Renal cortical epithelial cell (primary cell): ENCODE measurements at regions not wholly inside any gene's neighbourhood (a gene's known extent, or its start where the extent isn't known, plus 50 kb on each side); places are given as distances from the start of the nearest gene placed in this dataset.

ENCODE experiments used
- DNase-seq: peaks from one replicate; pipeline ENCODE4 v3.0.0-alpha.2; 2011; ENCODE audit warnings: low read depth

DNA sequence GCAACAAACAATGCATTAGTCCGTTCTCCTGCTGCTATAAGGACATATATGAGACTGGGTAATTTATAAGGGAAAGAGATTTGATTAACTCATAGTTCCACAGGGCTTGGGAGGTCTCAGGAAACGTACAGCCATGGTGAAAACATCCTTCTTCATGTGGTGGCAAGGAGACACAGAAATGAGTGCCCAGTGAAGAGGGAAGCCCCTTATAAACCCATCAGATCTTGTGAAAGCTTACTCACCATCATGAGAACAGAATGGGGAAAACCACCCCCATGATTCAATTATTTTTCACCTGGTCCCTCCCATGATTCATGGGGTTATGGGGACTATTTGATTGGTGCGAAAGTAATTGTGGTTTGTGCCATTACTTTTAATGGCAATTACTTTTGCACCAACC, 655.8 kb upstream of the SEMA6A start:
- no peak for DNase-seq

DNA sequence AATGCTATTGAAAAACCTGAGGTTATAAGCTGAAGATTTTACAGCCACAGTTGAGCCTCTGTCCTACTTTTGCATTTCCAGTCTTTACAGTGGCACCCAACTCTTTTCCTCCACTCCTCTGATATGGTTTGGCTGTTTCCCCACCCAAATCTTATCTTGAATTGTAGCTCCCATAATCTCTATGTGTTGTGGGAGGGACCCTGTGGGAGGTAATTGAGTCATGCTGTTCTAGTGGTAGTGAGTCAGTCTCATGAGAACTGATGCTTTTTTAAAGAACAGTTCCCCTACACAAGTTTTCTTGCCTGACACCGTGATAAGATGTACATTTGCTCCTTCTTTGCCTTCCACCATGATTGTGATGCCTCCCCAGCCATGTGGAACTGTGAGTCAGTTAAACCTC, 646.1 kb upstream of the SEMA6A start:
- DNase-seq = peak; percentile 50

DNA sequence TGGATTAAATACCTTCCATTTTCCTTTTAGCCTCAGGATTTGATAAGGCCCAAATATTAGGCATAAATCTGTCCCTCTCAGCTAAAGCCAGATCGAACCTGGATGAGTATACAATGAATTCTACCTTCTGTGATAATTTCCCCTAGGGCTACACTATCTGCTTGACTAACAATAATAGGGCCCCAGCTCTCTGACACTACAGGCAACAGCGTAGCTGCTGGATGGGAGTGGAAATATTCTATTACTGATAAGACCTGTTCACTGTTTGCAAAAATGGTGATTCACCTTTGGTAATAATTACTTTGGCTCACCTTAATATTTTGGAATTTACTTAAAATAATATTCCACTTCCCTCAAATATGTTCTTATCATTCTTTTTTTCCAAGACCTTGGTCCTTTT, 644.2 kb upstream of the SEMA6A start:
- no peak for DNase-seq

DNA sequence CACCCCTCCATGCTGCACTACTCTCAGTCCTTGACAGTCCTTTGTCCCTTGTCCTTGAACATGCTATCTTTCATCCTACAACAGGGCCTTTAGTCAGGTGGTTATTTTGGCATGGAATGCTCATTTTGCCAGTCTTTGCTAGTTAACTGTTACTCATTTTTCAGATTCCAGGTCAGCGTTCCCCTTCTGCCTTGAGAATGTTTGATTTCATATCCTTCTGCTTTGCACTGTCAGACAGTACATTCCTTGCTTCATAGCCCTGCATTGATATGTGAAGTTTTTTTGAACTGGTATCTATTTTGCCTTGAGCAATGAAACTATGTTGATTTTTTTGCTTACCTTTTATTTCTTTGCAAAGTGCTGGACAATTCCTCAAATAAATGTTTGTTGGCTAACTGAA, 638.2 kb upstream of the SEMA6A start:
- peak; percentile 16 for DNase-seq

DNA sequence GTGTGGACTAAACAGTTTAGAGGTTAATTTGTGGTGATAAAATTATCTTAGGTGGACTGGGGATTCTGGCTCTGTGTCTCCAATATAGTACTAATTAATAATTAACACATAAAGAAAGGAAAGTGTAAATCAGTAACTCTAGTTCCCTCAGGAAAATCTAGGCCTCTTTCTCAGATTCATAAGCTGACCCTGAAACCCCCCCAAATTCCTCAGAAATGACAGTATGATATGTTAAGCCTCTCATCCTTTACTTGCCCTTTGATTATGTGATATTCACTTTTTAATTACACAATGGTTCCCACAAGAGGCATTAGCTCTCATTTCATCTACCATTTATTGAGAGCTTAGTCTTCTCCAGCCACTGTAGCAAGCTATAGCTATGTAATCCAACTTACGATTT, 636.2 kb upstream of the SEMA6A start:
- DNase-seq = peak; percentile 63

DNA sequence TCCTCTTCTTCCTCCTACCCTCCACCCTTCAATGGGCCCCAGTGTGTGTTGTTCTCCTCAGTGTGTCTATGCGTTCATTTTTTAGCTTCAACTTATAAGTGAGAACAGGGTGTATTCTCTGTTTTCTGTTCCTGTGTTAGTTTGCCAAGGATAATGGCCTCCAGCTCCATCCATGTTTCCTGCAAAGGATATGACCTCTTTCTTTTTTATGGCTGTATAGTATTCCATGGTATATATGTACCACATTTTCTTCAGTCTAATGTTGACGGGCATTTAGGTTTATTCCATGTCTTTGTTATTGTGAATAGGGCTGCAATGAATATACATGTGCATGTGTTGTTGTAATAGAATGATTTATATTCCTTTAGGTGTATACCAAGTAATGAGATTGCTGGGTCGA, 634.9 kb upstream of the SEMA6A start:
- DNase-seq = no peak

DNA sequence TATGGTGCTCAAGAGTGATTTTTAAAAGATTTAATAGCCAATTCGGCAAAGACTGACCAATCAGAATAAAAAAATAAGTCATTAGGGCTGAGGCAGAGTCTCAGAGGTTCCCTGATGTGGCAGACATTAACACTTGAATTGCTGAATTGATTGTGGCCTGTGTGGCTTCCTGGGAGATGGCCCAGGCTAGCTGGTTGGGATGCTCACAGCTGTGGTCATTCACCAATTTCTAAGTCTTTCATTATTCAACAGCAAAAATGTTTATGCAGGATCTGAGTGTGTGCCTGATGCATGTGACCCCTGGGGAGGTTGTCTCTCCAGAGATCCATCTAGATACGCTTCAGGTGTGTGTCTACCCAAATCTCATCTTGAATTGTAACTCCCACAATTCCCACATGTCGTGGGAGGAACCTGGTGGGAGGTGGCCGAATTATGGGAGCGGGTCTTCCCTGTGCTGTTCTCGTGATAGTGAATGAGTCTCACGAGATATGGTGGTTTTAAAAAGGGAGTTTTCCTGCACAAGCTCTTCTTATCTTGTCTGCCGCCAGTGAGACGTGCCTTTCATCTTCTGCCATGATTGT, 632.6 kb upstream of the SEMA6A start:
- DNase-seq = no peak

DNA sequence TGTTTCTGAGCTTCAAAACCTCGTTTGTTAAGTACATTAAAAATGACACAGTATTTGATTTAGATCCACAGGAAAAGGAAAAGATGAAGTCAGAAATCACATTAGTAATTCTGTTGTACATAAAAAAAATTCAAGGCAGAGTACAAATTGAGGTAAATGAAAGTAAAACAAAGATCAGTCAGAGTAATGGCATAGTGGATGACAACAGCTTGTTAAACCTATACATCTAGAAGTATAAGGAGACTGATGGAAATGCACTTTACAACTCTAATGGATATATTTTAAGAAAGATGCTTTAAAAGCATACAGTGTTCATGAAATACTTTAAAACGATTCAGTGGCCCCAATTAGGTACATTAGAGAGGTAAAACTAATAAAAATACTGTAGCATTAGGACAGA, 631.3 kb upstream of the SEMA6A start:
- no peak for DNase-seq

DNA sequence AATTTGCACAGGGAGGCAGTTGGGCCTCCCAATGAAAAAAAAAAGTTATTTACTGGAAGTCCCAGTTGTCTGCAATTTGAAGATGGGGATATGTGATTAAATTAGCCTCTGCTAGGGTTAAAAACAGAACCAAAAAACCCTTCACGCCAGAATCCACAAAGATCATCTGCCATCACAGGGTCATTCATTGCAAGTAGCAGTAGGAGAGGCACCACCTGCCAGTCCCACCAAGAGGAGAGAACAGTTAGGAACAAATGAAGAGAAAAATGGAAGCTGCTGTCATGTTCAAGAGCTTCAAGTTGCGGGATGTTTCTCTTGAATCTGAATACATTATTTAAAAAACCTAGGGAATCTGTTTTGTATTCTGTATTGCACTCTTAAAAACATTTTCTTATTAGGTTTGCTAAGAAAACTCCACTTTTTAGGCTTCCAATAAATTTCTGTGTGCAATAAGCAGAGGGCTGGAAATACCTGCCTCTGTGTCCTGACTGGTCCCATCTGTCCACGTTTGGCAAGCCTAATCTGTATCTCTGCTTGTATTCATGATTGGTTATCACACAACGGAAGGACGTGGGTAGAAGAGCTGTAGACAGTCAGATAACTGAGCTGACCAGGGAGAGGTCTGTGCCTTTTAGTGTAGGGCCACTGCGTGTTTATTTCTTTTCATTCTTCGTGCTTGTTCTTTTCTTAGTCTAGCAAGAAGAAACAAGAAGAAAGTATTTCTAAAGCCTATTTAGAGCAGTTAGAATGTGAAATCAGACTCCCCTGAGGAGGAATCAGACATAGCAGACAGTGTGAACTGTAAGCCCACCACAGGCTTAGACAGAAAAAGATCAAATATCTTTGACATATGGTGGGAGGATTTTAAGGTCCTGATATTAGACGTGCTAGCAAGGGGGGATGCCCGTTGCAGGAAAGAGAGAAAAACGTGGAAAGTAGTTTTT, 630.6 kb upstream of the SEMA6A start:
- no peak for DNase-seq

DNA sequence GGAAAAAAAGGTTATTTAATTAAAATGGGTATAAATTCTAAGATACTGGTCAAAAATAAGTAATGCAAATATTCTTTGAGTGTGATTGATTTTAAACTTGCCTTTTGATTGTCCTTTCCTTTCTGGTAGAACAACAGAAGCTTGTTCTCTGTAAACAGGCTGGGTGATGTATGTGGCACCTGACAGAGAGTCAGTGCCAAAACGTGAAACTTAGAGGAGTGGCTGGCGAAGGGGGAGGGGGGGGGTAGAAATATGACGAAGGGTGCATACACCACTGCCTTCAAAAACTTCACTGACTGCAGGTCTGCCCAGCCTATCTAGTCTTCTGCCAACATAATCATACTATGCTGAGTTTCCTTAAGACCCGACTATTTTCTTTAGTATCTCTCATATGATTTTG, 629.8 kb upstream of the SEMA6A start:
- DNase-seq = no peak

DNA sequence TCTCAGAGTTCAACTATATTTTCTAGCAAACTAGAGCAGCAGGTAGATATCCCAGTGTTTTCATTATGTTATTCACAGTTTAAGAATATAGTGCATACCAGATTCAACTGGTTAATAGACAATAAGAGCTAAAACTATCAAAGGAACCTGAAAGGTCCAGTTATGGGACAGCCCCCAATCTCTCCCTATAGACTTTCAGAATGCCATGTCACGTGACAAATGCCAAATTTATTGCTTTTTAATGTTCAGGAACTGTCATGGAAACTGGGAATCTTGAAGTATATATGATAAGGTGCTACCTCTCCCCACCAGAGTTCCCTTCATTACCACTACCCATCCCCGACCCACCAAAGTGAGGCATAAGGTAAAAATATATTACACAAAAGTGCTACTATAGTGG, 629.0 kb upstream of the SEMA6A start:
- DNase-seq = no peak

DNA sequence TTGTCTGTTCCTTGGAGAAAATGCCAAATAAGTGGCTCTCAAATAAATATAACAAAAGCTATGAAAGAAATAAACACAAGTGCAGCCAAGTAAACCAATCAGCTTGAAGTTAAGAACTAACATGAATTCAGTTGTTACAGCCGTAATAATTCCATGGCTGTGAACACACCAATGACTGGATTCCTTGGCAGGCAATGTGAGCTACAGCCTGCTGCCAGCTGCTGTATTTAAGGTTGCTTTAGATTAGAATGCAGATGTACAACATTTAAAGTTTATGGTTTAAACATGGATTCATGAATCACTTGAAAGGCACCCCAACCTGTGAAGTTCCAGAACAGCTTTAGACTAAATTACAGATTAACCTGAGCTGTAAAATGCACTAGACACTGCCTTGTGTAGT, 626.4 kb upstream of the SEMA6A start:
- DNase-seq = peak; percentile 22

DNA sequence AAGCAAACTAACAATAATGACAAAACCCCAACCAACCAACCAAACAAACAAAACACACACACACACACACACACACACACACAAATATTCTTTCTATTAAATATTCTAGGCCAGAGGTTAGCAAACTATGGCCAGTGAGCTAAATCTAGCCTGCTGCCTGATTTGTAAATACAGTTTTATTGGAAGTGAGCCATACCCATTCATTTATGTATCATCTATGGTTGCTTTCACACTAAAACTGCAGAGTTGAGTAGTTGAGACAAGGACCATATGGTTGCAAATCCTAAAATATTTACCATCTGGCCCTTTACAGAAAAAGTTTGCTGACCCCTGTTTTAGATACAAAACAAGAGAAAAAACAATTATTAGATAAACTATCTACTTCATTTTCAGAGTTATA, 620.5 kb upstream of the SEMA6A start:
- no peak for DNase-seq

DNA sequence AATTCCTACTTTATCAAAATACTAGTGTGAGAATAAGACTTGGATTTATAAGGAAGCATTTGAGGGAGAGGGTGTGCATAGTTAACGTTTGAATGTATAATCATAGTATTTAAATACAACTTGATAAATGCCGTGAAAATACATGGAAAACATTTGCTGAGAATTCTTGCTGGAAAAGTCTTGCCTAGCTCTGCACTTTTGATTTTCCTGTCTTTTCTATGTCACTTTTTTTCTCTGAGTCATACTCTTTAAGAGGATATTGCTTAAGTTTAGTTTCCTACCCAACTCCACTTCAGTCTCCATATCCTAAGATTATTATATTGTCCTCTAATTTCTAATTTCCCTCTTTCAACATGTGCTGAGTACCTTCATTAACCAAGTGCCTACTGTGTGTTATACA, 616.6 kb upstream of the SEMA6A start:
- DNase-seq = peak; percentile 19

DNA sequence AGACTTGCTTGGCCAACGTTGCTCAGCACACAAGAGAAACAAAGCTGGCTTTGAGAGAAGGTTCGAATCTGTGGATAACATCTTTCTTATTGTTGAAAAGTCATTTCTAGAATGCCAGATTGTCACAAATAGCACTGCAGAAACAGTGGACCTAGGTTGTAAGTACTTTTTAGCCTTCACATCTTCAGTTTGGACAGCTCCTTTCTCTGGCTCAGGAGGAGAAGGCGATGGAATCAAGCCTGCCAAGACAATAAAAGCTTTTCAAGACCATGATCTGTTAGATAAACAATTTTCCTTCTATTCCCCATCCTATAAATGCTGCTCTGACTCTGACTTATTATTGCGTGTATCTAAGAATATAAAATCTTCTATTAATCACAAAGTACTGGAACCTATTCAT, 615.2 kb upstream of the SEMA6A start:
- no peak for DNase-seq

DNA sequence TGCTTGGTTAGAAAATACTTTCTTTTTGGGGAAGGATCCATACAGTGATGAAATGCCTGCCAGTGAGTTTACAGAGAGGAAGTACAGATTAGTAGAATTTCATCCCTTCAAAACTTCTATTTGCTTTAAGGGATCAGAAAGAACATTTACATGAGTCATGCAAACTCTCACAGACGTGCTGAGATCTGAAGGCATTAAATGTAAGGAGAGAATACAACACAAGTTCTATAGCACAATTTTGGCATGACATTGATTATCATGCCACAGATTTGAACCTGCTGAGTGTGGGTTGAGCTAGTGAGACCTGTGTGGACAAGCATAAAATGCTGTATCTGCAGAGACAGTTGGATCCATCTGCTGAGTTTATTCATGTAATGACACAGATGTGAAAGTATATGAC, 613.6 kb upstream of the SEMA6A start:
- DNase-seq = no peak

DNA sequence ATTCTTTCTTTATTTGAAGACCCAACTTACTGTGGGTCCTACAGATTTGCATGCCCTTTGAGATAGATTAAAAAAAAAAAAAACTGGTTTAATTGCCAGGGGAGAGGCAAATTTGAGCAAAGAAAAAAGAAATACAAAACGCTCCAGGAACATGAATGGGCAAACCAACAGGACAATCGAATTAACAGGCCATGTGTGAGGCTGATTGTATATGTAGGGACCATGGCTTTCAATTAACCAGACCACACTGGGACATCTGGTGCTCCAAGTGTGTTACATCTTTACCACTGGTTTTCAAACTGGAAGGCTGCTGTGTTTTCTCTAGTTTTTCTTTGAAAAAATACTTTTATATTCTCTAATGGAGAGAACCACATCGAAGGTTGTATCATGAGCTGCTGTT, 612.1 kb upstream of the SEMA6A start:
- DNase-seq = no peak

DNA sequence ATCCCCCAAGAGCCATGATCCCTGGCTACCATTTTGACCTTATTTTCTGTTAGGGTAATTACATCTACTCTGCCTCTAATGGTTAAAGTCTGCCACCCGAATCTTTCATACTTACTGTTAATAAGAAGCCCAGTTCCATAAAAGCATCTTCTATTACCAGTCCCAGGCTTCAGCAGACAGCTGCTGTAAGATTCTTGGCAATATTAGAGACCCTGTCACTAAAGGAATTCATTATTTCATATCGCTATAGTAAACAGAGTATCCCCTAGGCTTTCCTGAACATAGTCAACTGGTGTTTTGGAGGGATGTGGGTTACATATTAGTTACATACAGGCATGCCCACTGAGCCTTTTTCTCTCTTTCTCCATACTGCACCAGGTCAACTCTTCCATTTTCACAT, 608.7 kb upstream of the SEMA6A start:
- no peak for DNase-seq

DNA sequence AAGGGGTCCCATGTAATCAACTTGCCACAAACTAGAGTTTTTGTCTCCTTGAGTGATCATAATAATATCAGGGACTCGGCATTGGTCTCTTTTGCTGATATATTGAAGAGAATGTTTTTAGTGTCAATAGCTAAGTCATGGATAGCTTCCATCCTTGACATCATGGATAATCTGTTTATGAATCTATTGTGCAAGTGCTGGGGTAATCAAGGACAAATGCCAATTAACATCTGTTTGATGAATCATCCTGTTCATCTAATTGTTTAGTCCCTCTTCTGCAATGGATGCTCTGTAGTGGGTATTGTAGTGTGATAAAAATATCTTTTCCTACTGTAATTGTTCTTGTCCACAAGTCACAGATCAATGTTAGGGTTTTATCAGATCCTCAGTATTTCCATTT, 607.5 kb upstream of the SEMA6A start:
- no peak for DNase-seq

DNA sequence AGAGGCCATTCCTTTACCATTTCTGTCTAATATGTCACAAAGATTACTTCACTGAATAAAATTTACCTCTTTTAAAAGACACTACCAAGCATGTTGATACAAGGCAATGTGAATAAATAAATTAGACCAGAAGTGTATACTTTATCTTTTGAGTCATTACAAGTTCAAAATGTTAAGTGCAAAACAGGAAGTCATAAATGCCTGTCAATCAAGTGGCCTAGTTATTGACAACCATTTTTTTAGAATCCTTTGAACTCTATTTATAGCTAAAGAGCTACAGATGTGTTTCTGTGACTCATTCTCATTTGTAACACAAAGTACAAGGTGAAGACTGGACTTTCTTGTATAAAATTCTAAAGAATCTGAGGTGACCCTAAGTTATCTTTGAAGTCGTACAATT, 602.7 kb upstream of the SEMA6A start:
- peak; percentile 36 for DNase-seq

DNA sequence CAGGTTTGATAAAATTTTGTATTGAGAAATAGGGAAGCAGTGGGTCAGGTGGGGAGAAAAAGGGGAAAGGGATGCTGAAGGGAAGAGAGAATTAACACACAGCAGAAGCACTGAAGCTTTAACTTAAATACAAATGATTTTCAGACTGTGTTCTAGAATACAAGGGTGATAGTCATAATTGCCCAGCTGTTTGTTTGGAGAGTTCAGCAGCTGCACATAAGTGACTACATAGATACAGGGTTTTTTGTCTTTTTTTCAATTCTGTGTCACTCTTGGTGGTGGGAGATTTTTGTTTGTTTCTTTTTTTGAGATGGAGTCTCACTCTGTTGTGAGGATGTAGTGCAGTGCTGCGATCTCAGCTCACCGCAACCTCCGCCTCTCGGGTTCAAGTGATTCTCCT, 590.4 kb upstream of the SEMA6A start:
- no peak for DNase-seq

DNA sequence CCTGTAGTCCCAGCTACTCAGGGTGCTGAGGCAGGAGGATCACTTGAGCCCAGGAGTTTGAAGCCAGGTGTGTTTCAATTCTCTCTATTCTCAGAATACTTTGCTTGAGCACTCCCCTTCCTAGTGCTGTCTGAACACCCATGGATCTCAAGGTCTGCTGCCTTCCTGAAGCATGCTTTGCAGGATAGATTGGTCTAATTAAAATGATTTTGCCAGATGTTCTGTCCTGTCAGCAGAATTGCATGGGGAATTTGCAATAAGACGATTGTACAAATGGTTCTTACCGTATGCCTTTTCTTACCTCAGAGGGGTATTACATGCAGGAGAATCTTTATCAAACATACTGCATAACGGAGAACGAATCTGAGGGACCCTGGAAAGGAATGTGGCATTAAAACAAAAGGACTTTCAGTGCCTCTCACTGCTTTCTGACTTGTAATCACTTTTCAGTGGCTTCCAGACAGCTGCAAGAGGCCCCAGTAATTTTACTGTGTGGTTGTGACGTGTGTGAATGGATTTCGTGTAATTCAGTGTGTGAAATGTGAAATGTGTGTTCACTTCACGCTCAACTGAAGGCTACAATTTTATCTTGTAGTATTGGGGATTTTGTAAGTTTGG, 587.2 kb upstream of the SEMA6A start:
- DNase-seq = no peak

DNA sequence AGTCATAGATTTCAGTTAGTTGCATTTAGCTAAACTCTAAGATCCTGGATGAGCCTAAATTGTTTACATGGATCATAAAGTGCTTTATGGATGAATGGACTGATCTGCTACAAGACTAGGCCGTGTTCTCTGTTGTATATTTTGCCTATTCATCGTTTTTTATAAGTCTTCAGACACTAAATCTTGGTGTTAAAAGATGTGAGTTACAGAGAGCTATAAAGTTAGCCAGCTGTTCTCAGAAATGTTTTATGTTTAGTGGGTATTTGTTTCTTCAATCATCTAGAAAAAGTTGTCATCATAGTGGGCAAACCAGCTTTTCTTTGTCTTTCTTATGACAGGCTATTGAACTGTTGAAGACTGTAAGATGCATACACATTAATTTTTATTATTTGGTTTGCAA, 585.8 kb upstream of the SEMA6A start:
- no peak for DNase-seq
